ENCODE measurements at regions not wholly inside any gene's neighbourhood (a gene's known extent, or its start where the extent isn't known, plus 50 kb on each side); places are given as distances from the start of the nearest gene placed in this dataset.

GRCh38 chr9:109716631-109717030 lies 63.4 kb upstream of the PALM2AKAP2 start:
- TF ChIP-seq CTCF (conservative IDR thresholded peaks at IDR 0.05; ENCODE audit: low read length), result no peak
- no peak for TF ChIP-seq EZH2phosphoT487 (IDR thresholded peaks at IDR 0.05; ENCODE audit: borderline replicate concordance, low read depth, low read length)
